ENCODE measurements at regions not wholly inside any gene's neighbourhood (a gene's known extent, or its start where the extent isn't known, plus 50 kb on each side); places are given as distances from the start of the nearest gene placed in this dataset.

- no peak for TF ChIP-seq REST (IDR thresholded peaks at IDR 0.05; ENCODE audit: borderline replicate concordance)
These were observed 382.2 kb downstream of the CCER1 start (continued) for GRCh38 chr12:90572778-90573177.

- H3K27me3 ChIP-seq (ENCODE audit: insufficient read depth, low read depth, low read length): no peaks in the 10 kb centered on the region
These were observed 385.3 kb downstream of the CCER1 start for GRCh38 chr12:90569685-90570084.

GRCh38 chr12:90562671-90563070 lies 392.3 kb downstream of the CCER1 start:
- H3K4me2 ChIP-seq (ENCODE audit: low read length): no peak overlapping the region
- no peaks in the 10 kb centered on the region for H3F3A ChIP-seq (ENCODE audit: insufficient read depth, low read length, poor library complexity, severe bottlenecking)
- no peak overlapping the region for H3K9ac ChIP-seq (ENCODE audit: low read length)
- no peaks in the 10 kb centered on the region for H3K36me3 ChIP-seq (ENCODE audit: insufficient read depth, low read length)
- no peaks in the 10 kb centered on the region for H3K27me3 ChIP-seq (ENCODE audit: insufficient read depth, low read depth, low read length)
- H3K27ac ChIP-seq (ENCODE audit: low read length): no peak overlapping the region
- H2AFZ ChIP-seq (ENCODE audit: low read depth, low read length): no peak overlapping the region
- TF ChIP-seq RAD21 (conservative IDR thresholded peaks at IDR 0.05): no peak
- H4K20me1 ChIP-seq (ENCODE audit: insufficient read depth): no peaks in the 10 kb centered on the region
- H3K4me3 ChIP-seq (ENCODE audit: low read length): no peak overlapping the region
- H3K9me3 ChIP-seq (ENCODE audit: low read length): no peaks in the 10 kb centered on the region
- no peaks in the 10 kb centered on the region for H3K9me2 ChIP-seq (ENCODE audit: insufficient read depth, low read length)
- no peaks in the 10 kb centered on the region for H3K79me2 ChIP-seq (replicated peaks; ENCODE audit: insufficient read depth, low read length)

More at GRCh38 chr12:90569685-90570084, 385.3 kb downstream of the CCER1 start:
- H2AFZ ChIP-seq (ENCODE audit: low read depth, low read length): no peak overlapping the region
- H3K9me3 ChIP-seq (ENCODE audit: low read length): no peaks in the 10 kb centered on the region
- H3K36me3 ChIP-seq (ENCODE audit: insufficient read depth, low read length): no peaks in the 10 kb centered on the region
- H3K79me2 ChIP-seq (replicated peaks; ENCODE audit: insufficient read depth, low read length): no peaks in the 10 kb centered on the region
- no peak overlapping the region for H3K4me3 ChIP-seq (ENCODE audit: low read length)
- no peak for TF ChIP-seq RAD21 (conservative IDR thresholded peaks at IDR 0.05)
- TF ChIP-seq MXI1 (conservative IDR thresholded peaks at IDR 0.05; ENCODE audit: poor library complexity, severe bottlenecking): no peak
- no peak for TF ChIP-seq EP300 (conservative IDR thresholded peaks at IDR 0.05; ENCODE audit: poor library complexity, severe bottlenecking)
- TF ChIP-seq EZH2 (IDR thresholded peaks at IDR 0.05; ENCODE audit: borderline replicate concordance, insufficient read depth, low read length, poor library complexity, severe bottlenecking): no peak
- TF ChIP-seq TAF1 (IDR thresholded peaks at IDR 0.05; ENCODE audit: low read depth): no peak
- no peak for TF ChIP-seq REST (IDR thresholded peaks at IDR 0.05; ENCODE audit: borderline replicate concordance)
- no peak for TF ChIP-seq POLR2AphosphoS5 (IDR thresholded peaks at IDR 0.05)
- H3K27ac ChIP-seq (ENCODE audit: low read length): no peak overlapping the region
- no peaks in the 10 kb centered on the region for H3F3A ChIP-seq (ENCODE audit: insufficient read depth, low read length, poor library complexity, severe bottlenecking)
- no peak overlapping the region for H3K4me2 ChIP-seq (ENCODE audit: low read length)
- no peaks in the 10 kb centered on the region for H4K20me1 ChIP-seq (ENCODE audit: insufficient read depth)
- H3K9ac ChIP-seq (ENCODE audit: low read length): no peak overlapping the region
- no peaks in the 10 kb centered on the region for H3K9me2 ChIP-seq (ENCODE audit: insufficient read depth, low read length)

All from neural cell (in vitro differentiated cells).